ENCODE measurements at regions not wholly inside any gene's neighbourhood (a gene's known extent, or its start where the extent isn't known, plus 50 kb on each side); places are given as distances from the start of the nearest gene placed in this dataset.

DNA sequence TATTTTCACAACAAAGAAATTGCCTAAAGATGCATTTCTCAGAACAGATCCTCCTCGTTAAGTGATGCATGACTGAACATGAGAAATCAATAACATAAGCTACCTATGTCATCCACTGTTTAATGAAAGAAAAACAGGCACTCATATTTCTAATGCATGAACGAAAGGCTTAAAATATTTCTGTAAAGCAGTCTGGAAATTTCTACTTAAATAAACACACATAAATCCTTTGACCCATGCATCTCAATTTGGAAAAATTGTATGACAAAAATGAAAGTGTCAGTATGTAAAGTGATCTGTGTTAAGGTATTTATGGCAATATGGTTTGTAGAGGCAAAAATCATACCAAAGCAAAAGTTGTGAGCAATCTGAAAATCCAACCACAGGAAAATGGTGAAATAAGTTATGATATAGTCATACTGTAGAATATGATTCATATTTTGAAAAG lies 399.2 kb upstream of the GRAMD2B start:
- no peaks in the 10 kb centered on the region for H3K4me1 ChIP-seq (ENCODE audit: control insufficient read depth, insufficient read depth, low read length)
- H3K27me3 ChIP-seq (ENCODE audit: control insufficient read depth, insufficient read depth, low read length): no peaks in the 10 kb centered on the region
- DNase-seq (ENCODE audit: low read depth, low spot score) (no peak), ATAC-seq (no peak)
- POLR2A ChIA-PET: no interaction called here
- CTCF ChIA-PET: no interaction called here
- no peaks in the 10 kb centered on the region for H3K9me3 ChIP-seq (ENCODE audit: control insufficient read depth, insufficient read depth, low read depth, low read length)
- no peak overlapping the region for H3K4me3 ChIP-seq (ENCODE audit: low read depth in 2 of 2, low read length in 2 of 2)
- H3K27ac ChIP-seq (ENCODE audit: low read length): no peak overlapping the region
- intact Hi-C loops (cut with micrococcal nuclease; ENCODE audit: unreplicated experiment): no loop called here
- TF ChIP-seq TCF7L2 (IDR thresholded peaks at IDR 0.05; ENCODE audit: low read depth, low read length) (no peak), POLR2AphosphoS5 (IDR thresholded peaks at IDR 0.05; ENCODE audit: low read depth, low read length) (no peak), CTCF (IDR thresholded peaks at IDR 0.05) (no peak), SIN3A (IDR thresholded peaks at IDR 0.05; ENCODE audit: borderline replicate concordance, insufficient read depth, low read depth, low read length) (no peak)
- TF ChIP-seq, protein P1, sequence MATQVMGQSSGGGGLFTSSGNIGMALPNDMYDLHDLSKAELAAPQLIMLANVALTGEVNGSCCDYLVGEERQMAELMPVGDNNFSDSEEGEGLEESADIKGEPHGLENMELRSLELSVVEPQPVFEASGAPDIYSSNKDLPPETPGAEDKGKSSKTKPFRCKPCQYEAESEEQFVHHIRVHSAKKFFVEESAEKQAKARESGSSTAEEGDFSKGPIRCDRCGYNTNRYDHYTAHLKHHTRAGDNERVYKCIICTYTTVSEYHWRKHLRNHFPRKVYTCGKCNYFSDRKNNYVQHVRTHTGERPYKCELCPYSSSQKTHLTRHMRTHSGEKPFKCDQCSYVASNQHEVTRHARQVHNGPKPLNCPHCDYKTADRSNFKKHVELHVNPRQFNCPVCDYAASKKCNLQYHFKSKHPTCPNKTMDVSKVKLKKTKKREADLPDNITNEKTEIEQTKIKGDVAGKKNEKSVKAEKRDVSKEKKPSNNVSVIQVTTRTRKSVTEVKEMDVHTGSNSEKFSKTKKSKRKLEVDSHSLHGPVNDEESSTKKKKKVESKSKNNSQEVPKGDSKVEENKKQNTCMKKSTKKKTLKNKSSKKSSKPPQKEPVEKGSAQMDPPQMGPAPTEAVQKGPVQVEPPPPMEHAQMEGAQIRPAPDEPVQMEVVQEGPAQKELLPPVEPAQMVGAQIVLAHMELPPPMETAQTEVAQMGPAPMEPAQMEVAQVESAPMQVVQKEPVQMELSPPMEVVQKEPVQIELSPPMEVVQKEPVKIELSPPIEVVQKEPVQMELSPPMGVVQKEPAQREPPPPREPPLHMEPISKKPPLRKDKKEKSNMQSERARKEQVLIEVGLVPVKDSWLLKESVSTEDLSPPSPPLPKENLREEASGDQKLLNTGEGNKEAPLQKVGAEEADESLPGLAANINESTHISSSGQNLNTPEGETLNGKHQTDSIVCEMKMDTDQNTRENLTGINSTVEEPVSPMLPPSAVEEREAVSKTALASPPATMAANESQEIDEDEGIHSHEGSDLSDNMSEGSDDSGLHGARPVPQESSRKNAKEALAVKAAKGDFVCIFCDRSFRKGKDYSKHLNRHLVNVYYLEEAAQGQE (IDR thresholded peaks at IDR 0.05; ENCODE audit: insufficient read depth in 1 of 2, low read depth in 2 of 2, low read length in 1 of 2): no peak
- no peaks in the 10 kb centered on the region for H3K36me3 ChIP-seq (ENCODE audit: control insufficient read depth, insufficient read depth, low read length)
- in situ Hi-C loops (cut with HindIII; ENCODE audit: low pct_unique_long_range_greater_than_20kb, low sequenced_read_pairs): no loop called here
- no TSS peak for BruUV-seq (replicated peaks)

DNA sequence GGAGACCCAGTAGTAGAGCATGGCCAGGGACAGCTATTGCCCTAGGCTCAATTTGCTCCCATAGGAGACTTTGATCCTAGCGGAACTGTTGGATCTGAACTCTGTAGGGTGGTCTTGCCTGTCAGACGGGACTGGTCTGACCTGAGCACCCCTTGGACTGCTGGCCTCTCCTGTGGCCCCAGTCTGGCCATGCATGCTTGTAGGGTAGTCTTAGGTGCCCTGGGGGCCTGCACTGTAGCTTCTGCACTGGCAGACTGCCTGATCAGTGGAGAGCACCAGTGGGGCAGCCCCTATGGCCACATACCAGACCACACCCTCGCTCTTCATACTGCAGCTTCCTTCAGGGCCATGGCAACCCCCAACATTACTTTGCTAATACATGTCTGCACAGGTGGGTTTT lies 396.1 kb upstream of the GRAMD2B start:
- ATAC-seq (no peak), DNase-seq (ENCODE audit: low read depth, low spot score) (no peak)
- POLR2A ChIA-PET: no interaction called here
- no TSS peak for BruUV-seq (replicated peaks)
- CTCF ChIA-PET: no interaction called here
- no peaks in the 10 kb centered on the region for H3K9me3 ChIP-seq (ENCODE audit: control insufficient read depth, insufficient read depth, low read depth, low read length)
- TF ChIP-seq POLR2AphosphoS5 (IDR thresholded peaks at IDR 0.05; ENCODE audit: low read depth, low read length) (no peak), TCF7L2 (IDR thresholded peaks at IDR 0.05; ENCODE audit: low read depth, low read length) (no peak), SIN3A (IDR thresholded peaks at IDR 0.05; ENCODE audit: borderline replicate concordance, insufficient read depth, low read depth, low read length) (no peak), CTCF (IDR thresholded peaks at IDR 0.05) (no peak)
- TF ChIP-seq, protein P1 (IDR thresholded peaks at IDR 0.05; ENCODE audit: insufficient read depth in 1 of 2, low read depth in 2 of 2, low read length in 1 of 2): no peak
- no peaks in the 10 kb centered on the region for H3K27me3 ChIP-seq (ENCODE audit: control insufficient read depth, insufficient read depth, low read length)
- H3K27ac ChIP-seq (ENCODE audit: low read length): no peak overlapping the region
- H3K4me3 ChIP-seq (ENCODE audit: low read depth in 2 of 2, low read length in 2 of 2): no peak overlapping the region
- no peaks in the 10 kb centered on the region for H3K4me1 ChIP-seq (ENCODE audit: control insufficient read depth, insufficient read depth, low read length)
- in situ Hi-C loops (cut with HindIII; ENCODE audit: low pct_unique_long_range_greater_than_20kb, low sequenced_read_pairs): no loop called here
- intact Hi-C loops (cut with micrococcal nuclease; ENCODE audit: unreplicated experiment): no loop called here
- no peaks in the 10 kb centered on the region for H3K36me3 ChIP-seq (ENCODE audit: control insufficient read depth, insufficient read depth, low read length)
